ENCODE measurements at regions not wholly inside any gene's neighbourhood (a gene's known extent, or its start where the extent isn't known, plus 50 kb on each side); places are given as distances from the start of the nearest gene placed in this dataset.

- no peak for TF ChIP-seq CTCF (IDR thresholded peaks at IDR 0.05; ENCODE audit: unreplicated experiment)
- H3K4me1 Mint-ChIP-seq (ENCODE audit: low read depth): peaks cover 3% of the 10 kb centered on the region
- no peak overlapping the region for H3K4me3 Mint-ChIP-seq (ENCODE audit: low read depth)
Measured at GRCh38 chr5:166810721-166811120, 1480.7 kb upstream of the WWC1 start.

GRCh38 chr5:166823360-166823759, 1468.1 kb upstream of the WWC1 start:
- H3K9me3 Mint-ChIP-seq (ENCODE audit: low read depth): peaks cover 3% of the 10 kb centered on the region
- no peak for DNase-seq (ENCODE audit: low spot score, unreplicated experiment)
- peaks cover 12% of the 10 kb centered on the region for H3K4me1 Mint-ChIP-seq (ENCODE audit: low read depth)
- H3K27me3 Mint-ChIP-seq: no peaks in the 10 kb centered on the region
- no peak overlapping the region for H3K4me3 Mint-ChIP-seq (ENCODE audit: low read depth)
- no peaks in the 10 kb centered on the region for H3K36me3 Mint-ChIP-seq (ENCODE audit: insufficient read depth)
- no peak for TF ChIP-seq CTCF (IDR thresholded peaks at IDR 0.05; ENCODE audit: unreplicated experiment)
- no peak overlapping the region for H3K27ac Mint-ChIP-seq

More at GRCh38 chr5:166810721-166811120, 1480.7 kb upstream of the WWC1 start:
- DNase-seq (ENCODE audit: low spot score, unreplicated experiment): no peak
- no peaks in the 10 kb centered on the region for H3K27me3 Mint-ChIP-seq
- peaks cover 3% of the 10 kb centered on the region for H3K36me3 Mint-ChIP-seq (ENCODE audit: insufficient read depth)
- peaks cover 3% of the 10 kb centered on the region for H3K9me3 Mint-ChIP-seq (ENCODE audit: low read depth)
- no peak overlapping the region for H3K27ac Mint-ChIP-seq

- no peak overlapping the region for H3K27ac Mint-ChIP-seq
- no peak for DNase-seq (ENCODE audit: low spot score, unreplicated experiment)
- TF ChIP-seq CTCF (IDR thresholded peaks at IDR 0.05; ENCODE audit: unreplicated experiment): no peak
- no peaks in the 10 kb centered on the region for H3K36me3 Mint-ChIP-seq (ENCODE audit: insufficient read depth)
- H3K9me3 Mint-ChIP-seq (ENCODE audit: low read depth): no peaks in the 10 kb centered on the region
- no peak overlapping the region for H3K4me3 Mint-ChIP-seq (ENCODE audit: low read depth)
- H3K27me3 Mint-ChIP-seq: no peaks in the 10 kb centered on the region
- H3K4me1 Mint-ChIP-seq (ENCODE audit: low read depth): no peaks in the 10 kb centered on the region
Measured at GRCh38 chr5:166834246-166834645, 1457.2 kb upstream of the WWC1 start.

DNA sequence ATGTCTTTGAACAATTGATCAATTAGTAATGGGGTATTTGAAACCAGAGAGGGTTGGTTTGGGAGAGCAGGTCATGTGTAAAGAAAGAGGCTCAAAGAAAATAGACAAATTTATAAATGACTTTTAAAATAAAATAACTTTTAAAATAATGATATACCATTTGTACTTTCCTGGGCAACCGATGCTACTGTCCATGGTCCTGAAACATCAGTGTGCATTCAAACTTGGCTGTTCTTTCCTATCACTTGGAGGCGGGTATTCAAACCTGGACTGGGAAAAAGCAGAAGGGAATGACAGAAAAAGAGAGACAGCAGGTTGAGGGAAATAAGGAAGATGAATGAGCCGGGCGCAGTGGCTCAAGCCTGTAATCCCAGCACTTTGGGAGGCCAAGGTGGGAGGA, 1446.4 kb upstream of the WWC1 start:
- peak; percentile 30 for DNase-seq (ENCODE audit: low spot score, unreplicated experiment)
- Mint-ChIP-seq H3K4me3 (ENCODE audit: low read depth) (no peak overlapping the region), H3K9me3 (ENCODE audit: low read depth) (no peaks in the 10 kb centered on the region), H3K36me3 (ENCODE audit: insufficient read depth) (no peaks in the 10 kb centered on the region), H3K27me3 (peaks cover 7% of the 10 kb centered on the region), H3K4me1 (ENCODE audit: low read depth) (no peaks in the 10 kb centered on the region), H3K27ac (no peak overlapping the region)
- no peak for TF ChIP-seq CTCF (IDR thresholded peaks at IDR 0.05; ENCODE audit: unreplicated experiment)

GRCh38 chr5:166856791-166857190, 1434.7 kb upstream of the WWC1 start:
- no peak for TF ChIP-seq CTCF (IDR thresholded peaks at IDR 0.05; ENCODE audit: unreplicated experiment)
- no peaks in the 10 kb centered on the region for H3K36me3 Mint-ChIP-seq (ENCODE audit: insufficient read depth)
- H3K4me3 Mint-ChIP-seq (ENCODE audit: low read depth): no peak overlapping the region
- H3K9me3 Mint-ChIP-seq (ENCODE audit: low read depth): no peaks in the 10 kb centered on the region
- H3K4me1 Mint-ChIP-seq (ENCODE audit: low read depth): no peaks in the 10 kb centered on the region
- no peaks in the 10 kb centered on the region for H3K27me3 Mint-ChIP-seq
- H3K27ac Mint-ChIP-seq: no peak overlapping the region
- no peak for DNase-seq (ENCODE audit: low spot score, unreplicated experiment)
